Nephron progenitor cell (in vitro differentiated cells): ENCODE measurements at regions not wholly inside any gene's neighbourhood (a gene's known extent, or its start where the extent isn't known, plus 50 kb on each side); places are given as distances from the start of the nearest gene placed in this dataset.

Source experiments
- DNase-seq: peaks from one replicate; pipeline ENCODE4 v3.0.0; 2021
- H3K27ac Mint-ChIP-seq: 2 replicates; pipeline ENCODE4 v1.8.0; 2021; ENCODE audit warnings: mild to moderate bottlenecking, moderate library complexity, mixed read lengths
- H3K27me3 Mint-ChIP-seq: 2 replicates; pipeline ENCODE4 v1.8.0; 2021; ENCODE audit warnings: mild to moderate bottlenecking, low read depth, mixed read lengths; ENCODE audit not compliant: poor library complexity
- H3K36me3 Mint-ChIP-seq: 2 replicates; pipeline ENCODE4 v1.8.0; 2021; ENCODE audit warnings: low read depth, mixed read lengths
- H3K4me1 Mint-ChIP-seq: 2 replicates; pipeline ENCODE4 v1.8.0; 2021; ENCODE audit warnings: mixed read lengths
- H3K4me3 Mint-ChIP-seq: 2 replicates; pipeline ENCODE4 v1.8.0; 2021; ENCODE audit warnings: mild to moderate bottlenecking, moderate library complexity, mixed read lengths
- H3K9me3 Mint-ChIP-seq: 2 replicates; pipeline ENCODE4 v1.8.0; 2021; ENCODE audit warnings: mild to moderate bottlenecking, moderate library complexity, mixed read lengths
- TF ChIP-seq, protein P1 (sequence below): fragments of 200-600 bp; sonication (generic); IDR thresholded peaks from 2 replicates; pipeline ENCODE4 v1.5.0; 2021; ENCODE audit warnings: antibody characterized with exemption

DNA sequence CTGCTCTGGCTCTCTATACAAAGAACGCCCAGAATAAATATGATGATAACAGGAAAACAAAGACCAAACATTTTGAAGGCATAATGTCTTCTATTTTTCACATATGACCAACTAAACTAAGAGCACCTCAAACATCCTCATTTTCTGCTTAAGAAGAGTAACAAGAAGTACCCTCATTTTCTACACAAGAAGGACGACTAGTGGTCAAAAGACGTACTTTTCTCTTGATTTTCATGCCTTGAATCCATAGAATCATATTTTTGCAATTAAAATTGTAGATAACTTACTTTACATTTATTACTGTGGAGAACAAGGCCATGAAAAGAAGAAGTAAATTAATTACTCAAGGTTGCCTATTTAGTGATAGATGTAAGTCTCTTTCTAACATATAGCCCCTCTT lies 358.6 kb downstream of the DUSP6 start:
- H3K9me3 Mint-ChIP-seq, result no peaks in the 10 kb centered on the region
- no peak for DNase-seq
- H3K27ac Mint-ChIP-seq, result no peak overlapping the region
- no peaks in the 10 kb centered on the region for H3K4me1 Mint-ChIP-seq
- no peak overlapping the region for H3K4me3 Mint-ChIP-seq
- no peaks in the 10 kb centered on the region for H3K27me3 Mint-ChIP-seq
- TF ChIP-seq, protein P1, sequence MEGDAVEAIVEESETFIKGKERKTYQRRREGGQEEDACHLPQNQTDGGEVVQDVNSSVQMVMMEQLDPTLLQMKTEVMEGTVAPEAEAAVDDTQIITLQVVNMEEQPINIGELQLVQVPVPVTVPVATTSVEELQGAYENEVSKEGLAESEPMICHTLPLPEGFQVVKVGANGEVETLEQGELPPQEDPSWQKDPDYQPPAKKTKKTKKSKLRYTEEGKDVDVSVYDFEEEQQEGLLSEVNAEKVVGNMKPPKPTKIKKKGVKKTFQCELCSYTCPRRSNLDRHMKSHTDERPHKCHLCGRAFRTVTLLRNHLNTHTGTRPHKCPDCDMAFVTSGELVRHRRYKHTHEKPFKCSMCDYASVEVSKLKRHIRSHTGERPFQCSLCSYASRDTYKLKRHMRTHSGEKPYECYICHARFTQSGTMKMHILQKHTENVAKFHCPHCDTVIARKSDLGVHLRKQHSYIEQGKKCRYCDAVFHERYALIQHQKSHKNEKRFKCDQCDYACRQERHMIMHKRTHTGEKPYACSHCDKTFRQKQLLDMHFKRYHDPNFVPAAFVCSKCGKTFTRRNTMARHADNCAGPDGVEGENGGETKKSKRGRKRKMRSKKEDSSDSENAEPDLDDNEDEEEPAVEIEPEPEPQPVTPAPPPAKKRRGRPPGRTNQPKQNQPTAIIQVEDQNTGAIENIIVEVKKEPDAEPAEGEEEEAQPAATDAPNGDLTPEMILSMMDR, result peak; percentile 61
- no peaks in the 10 kb centered on the region for H3K36me3 Mint-ChIP-seq

DNA sequence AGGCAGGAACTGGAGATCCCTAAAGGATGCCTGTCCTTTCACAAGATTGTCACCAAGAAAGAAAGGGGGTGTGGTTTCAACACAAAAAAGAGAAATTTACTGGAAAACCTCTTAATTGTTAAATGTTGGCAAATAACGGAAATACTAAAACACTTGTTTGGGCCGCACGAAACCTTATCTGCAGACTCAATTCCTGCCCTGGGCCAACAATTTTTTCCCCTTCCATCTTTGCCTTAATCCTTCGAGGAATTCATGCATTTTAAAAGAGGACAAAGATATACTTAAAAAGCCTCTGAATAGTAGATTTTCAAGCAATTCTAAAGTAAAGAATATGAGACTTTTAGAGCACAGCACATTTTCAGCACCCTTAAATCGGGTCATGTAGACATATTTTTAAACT lies 366.2 kb downstream of the DUSP6 start:
- no peak for DNase-seq
- Mint-ChIP-seq H3K9me3 (no peaks in the 10 kb centered on the region), H3K36me3 (no peaks in the 10 kb centered on the region), H3K27me3 (no peaks in the 10 kb centered on the region), H3K27ac (no peak overlapping the region), H3K4me3 (no peak overlapping the region), H3K4me1 (no peaks in the 10 kb centered on the region)
- TF ChIP-seq, protein P1, result no peak

GRCh38 chr12:88985631-88986030 lies 366.7 kb downstream of the DUSP6 start:
- Mint-ChIP-seq H3K27me3 (no peaks in the 10 kb centered on the region), H3K36me3 (no peaks in the 10 kb centered on the region), H3K4me1 (no peaks in the 10 kb centered on the region), H3K27ac (peak overlapping the region; percentile 23), H3K9me3 (no peaks in the 10 kb centered on the region), H3K4me3 (no peak overlapping the region)
- no peak for DNase-seq
- TF ChIP-seq, protein P1, result no peak

DNA sequence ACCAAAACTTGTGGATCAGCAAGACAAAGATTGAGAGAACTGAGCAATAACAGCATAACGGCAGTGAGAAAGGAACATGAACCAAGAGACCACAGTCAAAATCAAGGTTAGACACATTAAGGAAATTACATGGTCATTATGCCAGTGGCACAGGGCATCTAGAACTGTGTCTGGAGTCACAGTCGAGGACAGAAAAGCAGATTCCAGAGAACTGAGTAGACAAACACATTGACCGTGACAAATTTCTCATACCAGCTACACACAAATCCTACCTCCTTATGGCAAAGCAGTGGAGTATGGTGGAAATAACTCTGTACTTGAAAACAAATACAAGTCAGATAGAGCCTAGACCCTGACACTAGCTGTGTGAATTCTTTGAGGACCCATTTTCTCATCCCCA lies 367.3 kb downstream of the DUSP6 start:
- H3K9me3 Mint-ChIP-seq, result no peaks in the 10 kb centered on the region
- DNase-seq, result no peak
- TF ChIP-seq, protein P1, result no peak
- H3K27me3 Mint-ChIP-seq, result no peaks in the 10 kb centered on the region
- H3K36me3 Mint-ChIP-seq, result no peaks in the 10 kb centered on the region
- no peaks in the 10 kb centered on the region for H3K4me1 Mint-ChIP-seq
- H3K4me3 Mint-ChIP-seq, result no peak overlapping the region
- H3K27ac Mint-ChIP-seq, result no peak overlapping the region

- Mint-ChIP-seq H3K4me1 (no peaks in the 10 kb centered on the region), H3K27ac (no peak overlapping the region), H3K4me3 (no peak overlapping the region), H3K36me3 (no peaks in the 10 kb centered on the region), H3K9me3 (no peaks in the 10 kb centered on the region), H3K27me3 (no peaks in the 10 kb centered on the region)
- TF ChIP-seq, protein P1, result no peak
- no peak for DNase-seq
Observed at GRCh38 chr12:88982694-88983093, 369.6 kb downstream of the DUSP6 start.

- Mint-ChIP-seq H3K4me1 (no peaks in the 10 kb centered on the region), H3K27me3 (no peaks in the 10 kb centered on the region), H3K4me3 (no peak overlapping the region), H3K36me3 (no peaks in the 10 kb centered on the region), H3K9me3 (no peaks in the 10 kb centered on the region), H3K27ac (no peak overlapping the region)
- DNase-seq, result no peak
- TF ChIP-seq, protein P1, result no peak
Observed at GRCh38 chr12:88977115-88977514, 375.2 kb downstream of the DUSP6 start.
